GM12872 (cell line): ENCODE measurements at regions not wholly inside any gene's neighbourhood (a gene's known extent, or its start where the extent isn't known, plus 50 kb on each side); places are given as distances from the start of the nearest gene placed in this dataset.

Source experiments
- TF ChIP-seq, protein P1 (sequence below): IDR thresholded peaks from 3 replicates; pipeline ENCODE4 v1.5.1; 2011; ENCODE audit warnings: low read depth, mild to moderate bottlenecking, low read length, moderate library complexity; ENCODE audit not compliant: insufficient read depth

DNA sequence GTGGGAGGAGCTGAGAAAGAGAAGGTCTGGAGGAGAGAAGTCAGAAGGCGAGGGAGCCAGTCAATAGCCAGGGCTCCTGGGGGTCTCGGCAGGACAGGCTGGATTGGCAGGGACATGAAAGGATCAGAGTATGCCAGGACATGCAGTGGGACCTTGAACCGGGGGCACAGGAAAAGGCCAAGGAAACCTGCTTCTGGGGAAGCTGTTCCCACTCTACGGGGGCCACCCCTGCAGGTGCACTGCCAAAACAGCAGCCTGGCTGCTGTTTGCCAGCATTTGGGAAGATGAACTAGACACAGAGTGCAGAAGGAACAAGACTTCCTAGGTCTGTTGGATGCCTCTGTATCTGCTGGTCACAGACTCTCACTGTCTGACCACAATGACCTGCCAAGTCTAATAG, 194.9 kb upstream of the PRSS58 start:
- TF ChIP-seq, protein P1, sequence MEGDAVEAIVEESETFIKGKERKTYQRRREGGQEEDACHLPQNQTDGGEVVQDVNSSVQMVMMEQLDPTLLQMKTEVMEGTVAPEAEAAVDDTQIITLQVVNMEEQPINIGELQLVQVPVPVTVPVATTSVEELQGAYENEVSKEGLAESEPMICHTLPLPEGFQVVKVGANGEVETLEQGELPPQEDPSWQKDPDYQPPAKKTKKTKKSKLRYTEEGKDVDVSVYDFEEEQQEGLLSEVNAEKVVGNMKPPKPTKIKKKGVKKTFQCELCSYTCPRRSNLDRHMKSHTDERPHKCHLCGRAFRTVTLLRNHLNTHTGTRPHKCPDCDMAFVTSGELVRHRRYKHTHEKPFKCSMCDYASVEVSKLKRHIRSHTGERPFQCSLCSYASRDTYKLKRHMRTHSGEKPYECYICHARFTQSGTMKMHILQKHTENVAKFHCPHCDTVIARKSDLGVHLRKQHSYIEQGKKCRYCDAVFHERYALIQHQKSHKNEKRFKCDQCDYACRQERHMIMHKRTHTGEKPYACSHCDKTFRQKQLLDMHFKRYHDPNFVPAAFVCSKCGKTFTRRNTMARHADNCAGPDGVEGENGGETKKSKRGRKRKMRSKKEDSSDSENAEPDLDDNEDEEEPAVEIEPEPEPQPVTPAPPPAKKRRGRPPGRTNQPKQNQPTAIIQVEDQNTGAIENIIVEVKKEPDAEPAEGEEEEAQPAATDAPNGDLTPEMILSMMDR = no peak

DNA sequence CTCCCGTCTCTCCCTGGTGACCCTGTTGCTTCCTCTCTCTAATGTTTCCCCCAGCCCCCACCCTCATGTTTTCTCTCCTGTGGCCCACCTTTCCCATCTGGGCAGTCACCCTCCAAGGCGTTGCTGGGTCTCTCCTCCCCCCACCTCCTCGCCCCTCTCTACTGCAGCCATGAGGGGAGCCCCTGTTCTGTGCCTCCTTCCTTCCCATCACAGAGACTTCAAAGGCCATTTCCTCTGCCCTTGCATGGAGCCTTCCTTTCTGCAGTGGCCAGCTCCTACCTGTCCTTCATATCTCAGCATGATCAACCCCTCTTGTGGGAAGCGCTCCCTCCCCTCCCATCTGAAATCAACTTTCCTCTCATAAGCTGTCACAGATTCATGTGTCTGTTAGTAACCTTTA, 194.0 kb upstream of the PRSS58 start:
- TF ChIP-seq, protein P1 = no peak

DNA sequence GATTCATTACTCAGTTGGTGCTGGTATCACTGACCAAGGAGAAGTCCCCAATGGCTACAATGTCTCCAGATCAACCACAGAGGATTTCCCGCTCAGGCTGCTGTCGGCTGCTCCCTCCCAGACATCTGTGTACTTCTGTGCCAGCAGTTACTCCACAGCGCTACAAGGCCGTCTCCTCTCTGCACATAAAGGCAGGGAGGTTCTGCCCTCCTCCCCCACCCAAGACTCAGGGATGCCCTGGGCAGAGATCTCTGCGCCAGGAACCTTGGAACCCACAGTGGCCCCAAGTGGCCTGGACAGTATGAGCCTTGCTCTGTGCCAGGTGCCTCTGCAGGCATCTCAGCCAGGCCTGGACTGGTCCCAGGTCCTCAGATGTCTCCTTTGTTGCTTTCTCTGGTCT, 193.4 kb upstream of the PRSS58 start:
- TF ChIP-seq, protein P1 = no peak

DNA sequence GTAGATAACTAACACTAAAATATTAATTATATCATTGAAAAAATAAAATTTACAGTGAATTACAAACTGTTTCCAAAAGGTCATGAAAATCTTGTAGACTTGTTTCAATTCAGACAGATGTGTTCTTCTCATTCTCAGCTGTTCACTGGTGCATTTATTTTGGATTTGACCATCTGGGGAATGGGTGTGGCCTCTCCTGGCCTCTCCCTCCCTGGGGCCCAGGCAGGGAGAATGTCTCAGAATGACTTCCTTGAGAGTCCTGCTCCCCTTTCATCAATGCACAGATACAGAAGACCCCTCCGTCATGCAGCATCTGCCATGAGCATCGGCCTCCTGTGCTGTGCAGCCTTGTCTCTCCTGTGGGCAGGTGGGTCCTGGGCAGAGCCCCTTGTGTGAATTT, 192.8 kb upstream of the PRSS58 start:
- TF ChIP-seq, protein P1 = no peak

DNA sequence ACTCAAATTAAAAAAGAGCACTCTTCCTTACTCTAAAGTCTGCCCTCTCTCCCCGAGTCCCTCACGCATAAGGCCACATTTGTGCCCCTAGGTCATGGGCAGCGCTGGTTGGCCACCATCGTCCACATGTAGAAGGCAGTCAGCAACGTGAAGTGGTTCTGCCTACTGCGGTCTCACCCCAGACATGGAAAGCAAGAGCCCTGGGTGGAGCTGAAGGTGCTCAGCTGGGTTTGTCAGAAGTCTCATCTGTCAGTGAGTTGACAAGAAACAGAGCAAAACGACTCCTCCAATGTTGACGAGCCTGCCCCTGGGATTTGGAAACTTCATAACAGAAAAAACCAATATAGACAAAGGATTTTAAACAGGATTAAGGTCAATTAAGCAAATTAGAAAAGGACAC, 192.3 kb upstream of the PRSS58 start:
- TF ChIP-seq, protein P1 = no peak

DNA sequence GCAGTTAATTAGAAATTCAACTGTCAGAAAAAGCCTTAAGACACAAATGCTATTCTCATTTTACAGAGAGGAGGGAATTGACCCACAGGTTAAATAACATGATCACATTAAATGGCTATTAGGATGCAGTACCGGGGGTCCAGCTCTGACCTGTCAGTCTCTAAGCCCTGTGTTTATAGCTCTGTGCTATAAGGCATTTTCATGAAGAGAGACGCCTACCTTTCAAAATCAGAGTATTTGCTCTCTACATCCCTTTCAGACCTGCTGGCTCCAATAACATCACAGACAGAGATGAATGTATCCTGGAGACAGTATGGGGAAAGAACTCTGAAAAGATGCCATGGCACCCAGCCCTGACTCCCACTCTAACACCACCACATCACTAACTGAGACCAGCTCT, 189.9 kb upstream of the PRSS58 start:
- TF ChIP-seq, protein P1 = no peak

DNA sequence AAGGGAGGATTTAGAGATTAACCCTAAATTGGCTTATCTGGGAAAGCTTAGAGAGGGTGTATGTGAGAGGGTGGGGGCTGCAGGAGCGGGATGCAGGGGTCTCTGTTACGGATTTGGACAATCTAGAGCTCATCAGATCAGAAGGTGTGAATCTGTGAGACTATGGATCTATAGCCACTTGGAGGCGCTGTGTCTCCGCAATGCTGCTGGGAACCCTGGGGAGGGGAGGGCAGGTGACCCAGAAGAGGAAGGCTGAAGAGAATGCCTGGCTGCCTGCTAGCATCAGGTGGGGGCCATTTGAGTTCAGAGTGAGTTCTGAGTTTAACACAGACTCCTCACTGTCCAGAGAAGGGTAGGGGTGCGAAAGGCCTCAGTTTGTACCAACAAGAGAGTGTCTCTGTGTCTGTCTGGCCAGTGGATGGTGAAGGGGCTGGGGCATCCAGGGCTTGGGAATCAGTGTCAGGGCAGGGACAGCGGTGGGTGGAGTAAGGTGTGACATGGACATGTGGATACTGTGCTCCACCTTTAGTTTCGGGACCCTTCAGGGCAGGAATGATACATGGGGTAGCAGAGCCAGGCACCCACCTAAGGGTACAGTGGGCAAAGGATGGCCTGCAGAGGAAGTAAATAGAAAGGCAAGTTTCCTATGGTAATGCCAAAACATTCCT, 187.3 kb upstream of the PRSS58 start:
- TF ChIP-seq, protein P1 = peak; percentile 56
